ENCODE measurements at regions not wholly inside any gene's neighbourhood (a gene's known extent, or its start where the extent isn't known, plus 50 kb on each side); places are given as distances from the start of the nearest gene placed in this dataset.

DNA sequence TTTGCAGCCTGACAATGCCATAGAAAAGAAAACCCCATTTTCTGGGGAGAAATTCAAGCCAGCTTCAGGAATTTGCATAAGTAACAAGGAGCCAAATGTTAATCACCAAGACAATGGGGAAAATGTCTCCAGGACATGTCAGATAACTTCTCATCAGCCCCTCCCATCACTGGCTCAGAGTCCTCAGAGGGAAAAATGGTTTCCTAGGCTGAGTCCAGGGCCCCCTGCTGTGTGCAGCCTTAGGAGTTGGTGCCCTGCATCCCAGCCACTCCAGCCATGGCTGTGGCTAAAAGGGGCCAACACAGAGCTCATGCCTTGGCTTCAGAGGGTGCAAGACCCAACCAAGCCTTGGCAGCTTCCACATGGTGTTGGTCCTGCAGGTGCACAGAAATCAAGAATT lies 63.7 kb upstream of the FANCL start:
- TF ChIP-seq, protein P1, sequence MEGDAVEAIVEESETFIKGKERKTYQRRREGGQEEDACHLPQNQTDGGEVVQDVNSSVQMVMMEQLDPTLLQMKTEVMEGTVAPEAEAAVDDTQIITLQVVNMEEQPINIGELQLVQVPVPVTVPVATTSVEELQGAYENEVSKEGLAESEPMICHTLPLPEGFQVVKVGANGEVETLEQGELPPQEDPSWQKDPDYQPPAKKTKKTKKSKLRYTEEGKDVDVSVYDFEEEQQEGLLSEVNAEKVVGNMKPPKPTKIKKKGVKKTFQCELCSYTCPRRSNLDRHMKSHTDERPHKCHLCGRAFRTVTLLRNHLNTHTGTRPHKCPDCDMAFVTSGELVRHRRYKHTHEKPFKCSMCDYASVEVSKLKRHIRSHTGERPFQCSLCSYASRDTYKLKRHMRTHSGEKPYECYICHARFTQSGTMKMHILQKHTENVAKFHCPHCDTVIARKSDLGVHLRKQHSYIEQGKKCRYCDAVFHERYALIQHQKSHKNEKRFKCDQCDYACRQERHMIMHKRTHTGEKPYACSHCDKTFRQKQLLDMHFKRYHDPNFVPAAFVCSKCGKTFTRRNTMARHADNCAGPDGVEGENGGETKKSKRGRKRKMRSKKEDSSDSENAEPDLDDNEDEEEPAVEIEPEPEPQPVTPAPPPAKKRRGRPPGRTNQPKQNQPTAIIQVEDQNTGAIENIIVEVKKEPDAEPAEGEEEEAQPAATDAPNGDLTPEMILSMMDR (IDR thresholded peaks at IDR 0.05; ENCODE audit: low read depth, low read length, missing control alignments): no peak
- DNase-seq (ENCODE audit: low read depth): no peak
- no peak overlapping the region for H3K4me3 ChIP-seq (ENCODE audit: low read depth, low read length)

DNA sequence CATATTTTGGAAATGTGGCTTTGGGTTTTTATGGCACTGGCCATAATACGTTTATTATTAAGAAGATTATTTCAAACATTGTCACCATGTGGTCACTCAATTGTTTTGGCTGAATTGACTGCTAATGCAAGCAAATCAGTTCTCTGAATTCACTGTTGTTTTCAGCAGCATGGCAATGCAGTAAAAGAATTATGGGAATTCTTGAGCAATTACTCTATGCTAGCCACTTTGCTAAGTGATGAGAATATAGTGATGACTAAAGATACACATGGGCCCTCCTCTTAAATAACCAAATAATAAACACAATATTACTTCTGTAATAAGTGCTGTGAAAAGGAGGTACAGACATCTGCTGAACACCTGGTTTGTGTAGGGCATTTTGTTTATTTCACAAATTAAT lies 58.0 kb upstream of the FANCL start:
- no peak for DNase-seq (ENCODE audit: low read depth)
- TF ChIP-seq, protein P1 (IDR thresholded peaks at IDR 0.05; ENCODE audit: low read depth, low read length, missing control alignments): no peak
- no peak overlapping the region for H3K4me3 ChIP-seq (ENCODE audit: low read depth, low read length)

DNA sequence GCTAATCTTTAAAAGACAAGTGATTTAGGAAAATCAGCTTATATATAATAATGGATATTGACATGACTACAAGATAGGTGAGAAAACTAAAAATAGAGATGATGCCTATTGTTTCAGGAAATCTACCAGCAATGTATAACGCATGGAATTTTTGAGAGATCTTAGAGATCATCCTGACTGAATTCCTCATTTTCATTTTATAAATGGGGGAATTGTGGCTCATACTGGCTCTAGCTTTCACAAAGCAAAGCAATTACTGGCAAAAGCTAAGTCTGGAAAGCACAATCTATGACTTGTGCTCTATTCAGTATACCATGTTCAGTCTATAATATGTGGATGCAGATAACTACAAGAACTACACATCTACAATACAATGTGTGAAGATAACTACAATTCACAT lies 51.9 kb upstream of the FANCL start:
- TF ChIP-seq, protein P1 (IDR thresholded peaks at IDR 0.05; ENCODE audit: low read depth, low read length, missing control alignments): no peak
- H3K4me3 ChIP-seq (ENCODE audit: low read depth, low read length): no peak overlapping the region

DNA sequence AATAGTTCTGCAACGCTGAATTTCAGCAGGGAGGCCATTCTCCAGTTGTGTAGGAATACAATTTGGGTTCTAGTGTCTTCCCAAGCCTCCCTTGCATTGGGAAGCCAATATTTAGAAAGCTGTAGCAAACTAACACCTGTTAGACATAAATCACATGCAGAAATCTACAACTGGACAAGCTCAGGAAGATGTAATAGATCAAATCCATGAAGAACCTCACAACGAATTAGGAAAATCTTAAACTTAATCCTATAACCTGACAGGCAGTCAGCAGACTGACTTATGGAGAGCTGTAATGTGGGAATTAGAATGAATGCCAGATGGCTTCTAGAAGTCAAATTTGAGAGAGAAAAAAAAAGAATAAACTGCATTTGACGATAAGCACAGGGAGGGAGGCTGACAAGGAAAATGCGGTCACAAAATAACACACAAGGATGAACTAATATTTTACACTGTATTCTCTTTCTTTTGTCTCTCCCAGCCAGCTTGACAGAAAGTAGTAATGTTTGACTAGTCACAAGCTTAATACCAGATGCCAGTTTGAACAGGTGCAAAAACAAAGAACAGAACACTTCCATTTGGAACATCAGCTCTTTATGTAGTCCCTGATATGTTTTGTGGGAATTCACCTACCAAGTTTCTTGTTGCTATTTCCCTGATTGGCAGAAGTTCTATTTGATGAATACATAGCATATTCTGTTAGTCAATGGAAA lies 50.8 kb upstream of the FANCL start:
- no peak overlapping the region for H3K4me3 ChIP-seq (ENCODE audit: low read depth, low read length)
- DNase-seq (ENCODE audit: low read depth): no peak
- TF ChIP-seq, protein P1 (IDR thresholded peaks at IDR 0.05; ENCODE audit: low read depth, low read length, missing control alignments): no peak

More for the DNA sequence above, 51.9 kb upstream of the FANCL start:
- DNase-seq (ENCODE audit: low read depth): no peak
